ENCODE measurements at regions not wholly inside any gene's neighbourhood (a gene's known extent, or its start where the extent isn't known, plus 50 kb on each side); places are given as distances from the start of the nearest gene placed in this dataset.
"Not testable (repeated sequence)": the region's sequence is repeated elsewhere in the genome, so short reads cannot be mapped to it uniquely, and the experiment has no call there.

DNA sequence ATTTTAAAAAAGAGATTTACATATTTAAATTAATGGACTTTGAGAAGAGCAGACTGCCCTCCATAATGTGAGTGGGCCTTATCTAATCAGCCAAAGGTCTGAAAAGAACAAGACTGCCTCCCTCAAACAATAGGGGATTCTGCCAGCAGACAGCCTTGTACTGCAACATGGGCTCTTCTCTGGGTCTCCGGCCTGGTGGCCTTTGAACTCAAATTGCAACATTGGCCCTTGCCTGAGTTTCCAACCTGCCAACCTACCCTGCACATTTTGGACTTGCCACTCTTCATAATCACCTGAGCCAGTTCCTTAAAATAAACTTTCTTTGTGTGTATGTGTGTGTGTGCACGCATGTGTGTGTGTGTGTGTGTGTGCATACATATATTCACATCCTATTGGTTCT, 90.8 kb upstream of the OTUD4 start:
- Mint-ChIP-seq H3K27ac (ENCODE audit: unreplicated experiment) (no peak overlapping the region), H3K4me1 (ENCODE audit: low read depth, unreplicated experiment) (no peaks in the 10 kb centered on the region), H3K36me3 (ENCODE audit: insufficient read depth, unreplicated experiment) (no peaks in the 10 kb centered on the region), H3K9me3 (ENCODE audit: low read depth, unreplicated experiment) (no peaks in the 10 kb centered on the region), H3K4me3 (ENCODE audit: low read depth, unreplicated experiment) (no peak overlapping the region), H3K27me3 (ENCODE audit: unreplicated experiment) (no peaks in the 10 kb centered on the region)
- BruUV-seq (replicated peaks) = no TSS peak
- CTCF ChIA-PET = no interaction called here
- intact Hi-C loops (cut with micrococcal nuclease; ENCODE audit: unreplicated experiment) = no loop called here
- DNase-seq = no peak
- TF ChIP-seq, protein P1, sequence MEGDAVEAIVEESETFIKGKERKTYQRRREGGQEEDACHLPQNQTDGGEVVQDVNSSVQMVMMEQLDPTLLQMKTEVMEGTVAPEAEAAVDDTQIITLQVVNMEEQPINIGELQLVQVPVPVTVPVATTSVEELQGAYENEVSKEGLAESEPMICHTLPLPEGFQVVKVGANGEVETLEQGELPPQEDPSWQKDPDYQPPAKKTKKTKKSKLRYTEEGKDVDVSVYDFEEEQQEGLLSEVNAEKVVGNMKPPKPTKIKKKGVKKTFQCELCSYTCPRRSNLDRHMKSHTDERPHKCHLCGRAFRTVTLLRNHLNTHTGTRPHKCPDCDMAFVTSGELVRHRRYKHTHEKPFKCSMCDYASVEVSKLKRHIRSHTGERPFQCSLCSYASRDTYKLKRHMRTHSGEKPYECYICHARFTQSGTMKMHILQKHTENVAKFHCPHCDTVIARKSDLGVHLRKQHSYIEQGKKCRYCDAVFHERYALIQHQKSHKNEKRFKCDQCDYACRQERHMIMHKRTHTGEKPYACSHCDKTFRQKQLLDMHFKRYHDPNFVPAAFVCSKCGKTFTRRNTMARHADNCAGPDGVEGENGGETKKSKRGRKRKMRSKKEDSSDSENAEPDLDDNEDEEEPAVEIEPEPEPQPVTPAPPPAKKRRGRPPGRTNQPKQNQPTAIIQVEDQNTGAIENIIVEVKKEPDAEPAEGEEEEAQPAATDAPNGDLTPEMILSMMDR (IDR thresholded peaks at IDR 0.05; ENCODE audit: unreplicated experiment) = no peak

DNA sequence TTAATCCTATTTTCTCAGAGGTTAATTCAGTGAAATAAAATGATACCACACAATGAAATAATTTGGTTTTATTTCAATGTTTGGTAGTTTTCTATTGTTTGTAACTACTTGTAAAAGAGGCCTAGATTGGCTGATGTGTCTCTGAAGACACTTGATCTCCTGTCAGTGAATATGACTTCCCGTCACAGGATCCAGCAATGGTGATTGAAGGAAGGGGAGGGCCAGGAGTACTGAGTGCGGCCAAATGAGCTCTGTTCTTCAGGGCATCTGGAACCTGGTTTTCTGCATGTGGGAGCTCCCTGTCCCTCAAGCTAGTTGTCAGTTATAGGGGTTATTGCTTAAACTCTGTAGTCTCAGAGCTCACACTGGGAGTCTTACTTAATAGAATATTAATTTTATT, 86.5 kb upstream of the OTUD4 start:
- no peaks in the 10 kb centered on the region for H3K9me3 Mint-ChIP-seq (ENCODE audit: low read depth, unreplicated experiment)

DNA sequence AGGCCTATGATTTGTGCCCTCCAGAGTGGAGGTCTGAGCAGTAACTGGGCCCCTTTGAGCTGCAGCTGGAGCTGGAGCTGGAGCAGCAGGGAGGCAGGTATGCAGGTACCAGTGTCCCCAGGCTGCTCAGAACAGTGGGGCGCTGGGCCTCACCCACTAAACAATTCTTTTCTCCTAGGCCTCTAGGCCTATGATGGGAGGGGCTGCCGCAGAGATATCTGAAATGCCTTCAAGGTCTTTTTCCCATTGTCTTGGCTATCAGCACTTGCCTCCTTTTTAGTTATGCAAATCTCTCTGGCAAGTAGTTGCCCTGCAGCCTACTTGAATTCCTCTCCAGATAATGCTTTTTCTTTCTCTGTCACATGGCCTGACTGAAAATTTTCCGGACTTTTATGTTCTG, 79.7 kb upstream of the OTUD4 start:
- TF ChIP-seq, protein P1 (IDR thresholded peaks at IDR 0.05; ENCODE audit: unreplicated experiment) = no peak
- H3K27ac Mint-ChIP-seq (ENCODE audit: unreplicated experiment) = no peak overlapping the region
- CTCF ChIA-PET = no interaction called here
- no peaks in the 10 kb centered on the region for H3K9me3 Mint-ChIP-seq (ENCODE audit: low read depth, unreplicated experiment)
- H3K4me3 Mint-ChIP-seq (ENCODE audit: low read depth, unreplicated experiment) = no peak overlapping the region
- H3K27me3 Mint-ChIP-seq (ENCODE audit: unreplicated experiment) = no peaks in the 10 kb centered on the region
- intact Hi-C loops (cut with micrococcal nuclease; ENCODE audit: unreplicated experiment) = no loop called here
- no peaks in the 10 kb centered on the region for H3K4me1 Mint-ChIP-seq (ENCODE audit: low read depth, unreplicated experiment)
- DNase-seq = no peak
- H3K36me3 Mint-ChIP-seq (ENCODE audit: insufficient read depth, unreplicated experiment) = no peaks in the 10 kb centered on the region
- no TSS peak for BruUV-seq (replicated peaks)

More for the DNA sequence above, 86.5 kb upstream of the OTUD4 start:
- DNase-seq = no peak
- intact Hi-C loops (cut with micrococcal nuclease; ENCODE audit: unreplicated experiment) = no loop called here
- TF ChIP-seq, protein P1 (IDR thresholded peaks at IDR 0.05; ENCODE audit: unreplicated experiment) = no peak
- no peaks in the 10 kb centered on the region for H3K36me3 Mint-ChIP-seq (ENCODE audit: insufficient read depth, unreplicated experiment)
- no peak overlapping the region for H3K4me3 Mint-ChIP-seq (ENCODE audit: low read depth, unreplicated experiment)
- no peak overlapping the region for H3K27ac Mint-ChIP-seq (ENCODE audit: unreplicated experiment)
- no peaks in the 10 kb centered on the region for H3K4me1 Mint-ChIP-seq (ENCODE audit: low read depth, unreplicated experiment)
- CTCF ChIA-PET = no interaction called here
- H3K27me3 Mint-ChIP-seq (ENCODE audit: unreplicated experiment) = no peaks in the 10 kb centered on the region
- BruUV-seq (replicated peaks) = no TSS peak

DNA sequence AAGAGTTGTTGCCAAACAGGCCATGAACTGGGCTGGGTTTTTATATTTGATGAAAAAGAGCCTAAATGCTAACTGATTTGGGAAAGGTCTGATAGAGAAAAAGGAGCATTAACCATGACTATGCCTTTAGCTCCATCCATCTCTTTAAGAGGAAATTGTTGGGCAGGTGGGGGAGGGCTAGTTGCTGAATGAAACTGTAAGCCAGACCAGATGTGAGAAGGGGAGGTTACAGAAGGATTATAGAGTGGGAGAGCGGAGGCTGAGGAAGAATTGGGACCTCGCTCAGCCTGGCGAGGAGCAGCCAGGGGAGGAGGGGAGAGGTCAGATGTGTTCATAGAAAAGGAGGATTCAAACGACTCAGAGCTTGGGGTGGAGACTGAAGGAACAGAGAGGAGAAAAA, 74.9 kb upstream of the OTUD4 start:
- BruUV-seq (replicated peaks); H3K4me3 Mint-ChIP-seq (ENCODE audit: low read depth, unreplicated experiment); intact Hi-C loops (cut with micrococcal nuclease; ENCODE audit: unreplicated experiment); H3K27ac Mint-ChIP-seq (ENCODE audit: unreplicated experiment); H3K36me3 Mint-ChIP-seq (ENCODE audit: insufficient read depth, unreplicated experiment); H3K9me3 Mint-ChIP-seq (ENCODE audit: low read depth, unreplicated experiment); DNase-seq; H3K27me3 Mint-ChIP-seq (ENCODE audit: unreplicated experiment); CTCF ChIA-PET; H3K4me1 Mint-ChIP-seq (ENCODE audit: low read depth, unreplicated experiment): not testable (repeated sequence)

DNA sequence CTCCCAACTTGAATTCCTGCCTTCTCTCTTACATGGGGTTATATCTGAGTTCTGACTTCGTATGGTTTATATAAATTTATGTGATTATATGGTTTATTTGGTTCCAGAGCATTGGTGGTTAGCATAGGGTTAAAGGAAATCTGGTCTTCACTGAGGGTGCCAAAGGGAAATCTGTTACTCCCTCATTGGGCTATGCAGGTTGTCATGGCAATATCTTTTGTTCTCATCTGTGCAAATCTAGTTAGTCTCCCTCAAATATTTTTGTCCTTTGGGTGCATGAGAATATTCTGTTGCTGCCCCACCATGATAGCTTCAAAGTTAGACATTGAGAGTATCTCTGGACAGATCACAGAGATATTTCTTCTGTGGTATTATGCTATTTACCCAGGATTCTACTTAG, 71.8 kb upstream of the OTUD4 start:
- CTCF ChIA-PET = interaction anchor here (1.1 kb wide), 1 partner anchor 15 kb away, joined by 3 read pairs; no protein-coding TSS in a partner anchor
- Mint-ChIP-seq H3K27ac (ENCODE audit: unreplicated experiment) (no peak overlapping the region), H3K4me1 (ENCODE audit: low read depth, unreplicated experiment) (no peaks in the 10 kb centered on the region), H3K36me3 (ENCODE audit: insufficient read depth, unreplicated experiment) (no peaks in the 10 kb centered on the region), H3K27me3 (ENCODE audit: unreplicated experiment) (peaks cover 12% of the 10 kb centered on the region), H3K9me3 (ENCODE audit: low read depth, unreplicated experiment) (no peaks in the 10 kb centered on the region), H3K4me3 (ENCODE audit: low read depth, unreplicated experiment) (no peak overlapping the region)
- DNase-seq = no peak
- BruUV-seq (replicated peaks) = no TSS peak
- TF ChIP-seq, protein P1 (IDR thresholded peaks at IDR 0.05; ENCODE audit: unreplicated experiment) = no peak
- intact Hi-C loops (cut with micrococcal nuclease; ENCODE audit: unreplicated experiment) = no loop called here
